Right lobe of liver (tissue), 4 donors: ENCODE measurements at regions not wholly inside any gene's neighbourhood (a gene's known extent, or its start where the extent isn't known, plus 50 kb on each side); places are given as distances from the start of the nearest gene placed in this dataset.

ENCODE experiments used
- POLR2A ChIP-seq: fragments of 450-650 bp; IDR thresholded peaks from one replicate; pipeline ENCODE4 v1.6.1; 2017; ENCODE audit warnings: antibody characterized with exemption, mild to moderate bottlenecking
- TF ChIP-seq, protein P1 (sequence below), 4 donors: fragments of 200-600 bp in 3 of 4; fragments of 450-650 bp in 1 of 4; IDR thresholded peaks; one replicate each; pipeline versions ENCODE4 v1.5.1 to v1.8.0; 2016 to 2022; ENCODE audit warnings: antibody characterized with exemption in 4 of 4, mild to moderate bottlenecking in 2 of 4
- donor health status: DM: no; HTN: no; CAD: no.
- donor health status: DM: no; HTN: no; CAD: no.
- donor health status: DM: no; HTN: yes; CAD: no.

DNA sequence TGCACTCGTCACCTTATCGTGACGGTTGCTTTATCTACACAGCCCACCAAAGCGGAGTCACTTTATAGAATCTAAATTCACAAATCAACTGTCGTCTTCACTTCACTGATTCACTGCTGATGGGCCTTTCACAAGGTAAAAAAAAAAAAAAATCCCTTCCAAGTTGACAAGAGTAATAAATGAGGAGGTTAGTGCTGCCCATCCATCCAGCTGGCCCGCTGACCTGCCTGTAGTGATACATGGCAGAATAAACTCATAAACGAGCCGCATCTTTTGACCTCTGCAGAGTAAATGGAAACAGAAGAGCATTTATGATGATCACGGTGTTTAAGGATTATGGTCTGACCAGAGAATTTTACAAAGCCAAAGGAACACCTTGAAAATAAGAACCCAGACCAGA lies 227.3 kb upstream of the IRX5 start:
- TF ChIP-seq, protein P1, sequence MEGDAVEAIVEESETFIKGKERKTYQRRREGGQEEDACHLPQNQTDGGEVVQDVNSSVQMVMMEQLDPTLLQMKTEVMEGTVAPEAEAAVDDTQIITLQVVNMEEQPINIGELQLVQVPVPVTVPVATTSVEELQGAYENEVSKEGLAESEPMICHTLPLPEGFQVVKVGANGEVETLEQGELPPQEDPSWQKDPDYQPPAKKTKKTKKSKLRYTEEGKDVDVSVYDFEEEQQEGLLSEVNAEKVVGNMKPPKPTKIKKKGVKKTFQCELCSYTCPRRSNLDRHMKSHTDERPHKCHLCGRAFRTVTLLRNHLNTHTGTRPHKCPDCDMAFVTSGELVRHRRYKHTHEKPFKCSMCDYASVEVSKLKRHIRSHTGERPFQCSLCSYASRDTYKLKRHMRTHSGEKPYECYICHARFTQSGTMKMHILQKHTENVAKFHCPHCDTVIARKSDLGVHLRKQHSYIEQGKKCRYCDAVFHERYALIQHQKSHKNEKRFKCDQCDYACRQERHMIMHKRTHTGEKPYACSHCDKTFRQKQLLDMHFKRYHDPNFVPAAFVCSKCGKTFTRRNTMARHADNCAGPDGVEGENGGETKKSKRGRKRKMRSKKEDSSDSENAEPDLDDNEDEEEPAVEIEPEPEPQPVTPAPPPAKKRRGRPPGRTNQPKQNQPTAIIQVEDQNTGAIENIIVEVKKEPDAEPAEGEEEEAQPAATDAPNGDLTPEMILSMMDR (IDR thresholded peaks at IDR 0.05): no peak
- no peak for TF ChIP-seq POLR2A
